UCSD-AML1 (cell line): ENCODE measurements at regions not wholly inside any gene's neighbourhood (a gene's known extent, or its start where the extent isn't known, plus 50 kb on each side); places are given as distances from the start of the nearest gene placed in this dataset.
"Not testable (repeated sequence)": the region's sequence is repeated elsewhere in the genome, so short reads cannot be mapped to it uniquely, and the experiment has no call there.

Source experiments
- DNase-seq: peaks from one replicate; lab custom pipeline; 2025; ENCODE audit not compliant: unreplicated experiment; lab: John Stamatoyannopoulos, UW

- DNase-seq, result no peak
These were observed 719.8 kb downstream of the SLITRK1 start for GRCh38 chr13:83162493-83162892.

- no peak for DNase-seq
These were observed 728.4 kb downstream of the SLITRK1 start for GRCh38 chr13:83153848-83154247.

DNA sequence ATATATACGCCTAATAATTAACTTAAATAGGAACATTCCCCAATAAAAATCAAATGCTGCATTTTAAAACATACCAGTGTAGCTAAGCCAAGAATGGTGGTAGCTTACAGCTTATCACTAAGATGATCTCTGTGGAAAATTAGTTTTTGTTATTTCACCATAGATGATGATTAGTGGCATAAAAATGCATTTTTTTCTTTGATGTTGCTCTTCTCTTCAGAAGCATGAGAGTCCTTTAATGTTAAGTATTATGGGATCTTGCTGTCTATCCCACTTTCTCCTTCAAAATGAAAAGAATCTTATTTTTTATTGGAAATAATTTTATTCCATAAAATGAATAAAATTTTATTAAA is 731.0 kb downstream of the SLITRK1 start:
- no peak for DNase-seq

DNA sequence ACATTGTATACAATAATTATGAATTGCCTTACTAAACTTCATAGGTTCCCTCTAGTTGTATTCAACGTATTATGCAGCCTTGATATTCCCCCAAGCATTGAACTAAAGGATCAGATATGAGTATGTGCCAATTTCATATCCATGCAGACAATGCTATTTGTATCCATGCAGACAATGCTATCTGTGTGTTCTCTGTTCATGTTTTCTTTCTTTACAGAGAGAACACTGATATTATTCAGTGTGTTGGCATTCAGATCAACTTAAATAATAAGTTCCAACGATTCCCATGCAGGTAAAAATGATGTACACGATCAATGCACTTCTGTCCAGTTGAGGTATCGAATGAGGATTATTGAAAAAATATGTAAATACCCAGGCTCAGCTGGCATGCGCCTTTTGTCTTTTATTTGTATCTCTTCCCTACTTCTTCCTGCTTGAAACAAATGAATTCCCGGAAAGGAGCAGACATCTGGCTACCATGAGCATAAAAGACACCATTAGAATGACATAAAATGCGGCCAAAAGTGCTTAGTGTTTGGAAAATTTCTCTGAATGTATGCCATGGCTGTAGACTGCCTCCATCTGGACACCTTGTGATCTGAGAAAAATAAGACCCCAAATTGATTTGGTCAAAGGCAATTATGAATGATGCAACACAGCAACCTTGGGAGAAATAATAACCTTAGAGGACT is 731.5 kb downstream of the SLITRK1 start:
- DNase-seq, result no peak

DNA sequence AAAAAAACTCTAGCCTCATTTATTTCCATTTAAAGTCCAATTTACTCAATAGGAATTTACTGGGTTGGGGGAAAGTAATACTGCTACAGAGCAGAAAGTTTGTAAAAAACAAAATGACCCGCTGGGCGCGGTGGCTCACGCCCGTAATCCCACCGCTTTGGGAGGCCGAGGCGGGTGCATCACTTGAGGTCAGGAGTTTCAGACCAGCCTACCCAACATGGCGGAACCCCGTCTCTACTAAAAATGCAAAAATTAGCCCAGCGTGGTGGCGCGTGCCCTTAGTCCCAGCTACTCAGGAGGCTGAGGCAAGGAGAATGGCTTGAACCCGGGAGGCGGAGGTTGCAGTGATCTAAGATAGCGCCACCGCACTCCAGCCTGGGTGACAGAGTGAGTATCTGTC is 745.6 kb downstream of the SLITRK1 start:
- no peak for DNase-seq

GRCh38 chr13:83125791-83126190 is 756.5 kb downstream of the SLITRK1 start:
- no peak for DNase-seq

- DNase-seq, result no peak
These were observed 760.4 kb downstream of the SLITRK1 start for GRCh38 chr13:83121896-83122295.

DNA sequence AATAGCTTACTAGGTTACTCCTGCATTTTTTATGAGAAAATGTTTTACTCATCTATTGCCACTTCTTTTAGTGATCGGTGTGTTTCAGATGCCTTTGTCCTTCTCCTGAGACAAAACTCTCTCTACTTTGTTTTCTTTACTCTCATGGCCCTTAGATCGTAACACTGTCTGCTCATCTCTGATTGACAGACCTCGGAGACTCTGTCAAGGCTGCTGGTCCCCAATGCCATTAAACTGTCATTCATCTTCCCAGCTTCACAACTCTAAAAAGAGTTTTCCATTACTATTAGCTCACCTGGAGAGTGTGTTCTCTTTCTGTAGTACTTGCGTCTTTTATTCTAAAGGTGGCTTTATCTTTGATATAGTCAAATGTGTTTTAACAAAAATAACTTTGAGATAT is 765.2 kb downstream of the SLITRK1 start:
- peak; percentile 0 for DNase-seq

DNA sequence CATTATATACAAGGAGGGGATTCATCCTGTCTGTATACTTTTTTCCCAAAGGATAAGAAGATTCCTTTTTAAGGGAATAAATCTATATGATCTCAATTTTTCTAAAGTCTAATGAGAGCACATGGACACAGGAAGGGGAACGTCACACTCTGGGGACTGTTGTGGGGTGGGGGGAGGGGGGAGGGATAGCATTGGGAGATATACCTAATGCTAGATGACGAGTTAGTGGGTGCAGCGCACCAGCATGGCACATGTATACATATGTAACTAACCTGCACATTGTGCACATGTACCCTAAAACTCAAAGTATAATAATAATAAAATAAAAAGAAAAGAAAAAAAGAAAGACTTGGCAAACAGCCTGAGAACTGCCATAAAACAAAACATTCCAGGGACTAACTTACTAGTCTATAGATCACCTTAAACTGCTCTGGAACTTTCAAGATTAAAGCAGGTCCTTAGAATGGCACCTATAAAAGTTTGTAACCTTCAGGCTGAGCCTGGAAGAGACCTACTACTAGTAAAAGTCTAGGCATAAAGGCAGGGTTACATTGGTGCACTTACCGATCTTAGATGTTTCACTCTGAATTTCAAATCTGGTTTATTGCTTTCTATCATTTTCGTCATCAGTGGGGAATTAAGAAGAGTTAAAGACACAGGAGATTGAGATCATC is 780.6 kb downstream of the SLITRK1 start:
- not testable (repeated sequence) for DNase-seq

DNA sequence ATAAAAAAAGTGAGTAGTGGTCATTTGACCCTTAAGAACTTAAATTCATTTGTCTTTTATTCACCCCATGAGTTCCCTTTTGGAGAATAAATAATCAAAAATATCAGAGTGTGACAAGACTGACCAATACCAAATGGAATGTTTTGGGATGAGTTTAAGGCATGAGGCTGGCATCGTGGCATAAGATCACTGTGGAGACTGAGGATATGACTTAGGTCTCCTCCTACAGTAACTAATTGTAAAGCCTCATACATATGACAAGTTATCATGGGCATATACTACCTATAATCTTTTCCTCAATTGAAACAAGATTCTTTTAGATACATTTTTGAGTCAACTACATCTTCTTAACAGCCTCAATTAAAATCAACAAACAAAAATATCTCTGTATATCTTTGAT is 782.0 kb downstream of the SLITRK1 start:
- DNase-seq, result no peak

- DNase-seq, result peak; percentile 1
These were observed 793.4 kb downstream of the SLITRK1 start for GRCh38 chr13:83088858-83089257.

DNA sequence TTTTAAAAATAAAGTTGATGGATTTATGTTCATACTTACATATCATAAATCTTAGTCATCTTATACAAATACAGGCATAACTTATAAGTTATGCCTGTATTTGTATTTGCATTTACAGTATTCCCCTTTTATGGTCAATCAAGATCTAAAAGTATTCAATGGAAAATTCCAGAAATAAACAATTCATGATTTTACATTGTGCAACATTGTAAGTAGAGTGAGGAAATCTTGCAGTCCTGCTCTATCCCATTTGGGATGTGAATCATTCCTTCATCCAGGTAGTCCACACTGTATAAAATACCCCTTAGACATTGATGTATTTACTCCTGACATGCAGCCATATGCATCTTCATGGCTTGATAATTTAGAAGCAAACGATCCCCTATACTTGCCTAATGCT is 795.3 kb downstream of the SLITRK1 start:
- no peak for DNase-seq

DNA sequence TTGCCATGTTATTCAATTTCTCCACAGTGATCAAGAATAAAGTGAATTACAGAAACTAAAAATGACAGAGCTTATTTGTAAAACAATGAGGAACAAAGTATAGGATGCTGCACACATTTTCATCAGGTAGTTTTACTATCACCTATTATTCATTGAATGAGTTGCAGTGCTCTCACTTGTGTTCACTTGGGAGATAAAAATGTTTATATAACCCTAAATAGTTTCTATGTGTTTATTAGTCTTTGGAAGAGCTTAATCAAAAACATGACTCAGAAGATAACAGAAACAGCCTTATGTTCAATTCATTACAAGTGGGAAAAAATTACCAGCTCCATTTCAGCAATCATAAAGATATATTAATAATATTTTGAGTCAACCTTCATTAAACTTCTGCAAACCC is 796.2 kb downstream of the SLITRK1 start:
- DNase-seq, result no peak

GRCh38 chr13:83085186-83085900 is 796.9 kb downstream of the SLITRK1 start:
- no peak for DNase-seq

- no peak for DNase-seq
These were observed 804.8 kb downstream of the SLITRK1 start for GRCh38 chr13:83077499-83077898.

GRCh38 chr13:83073930-83074329 is 808.3 kb downstream of the SLITRK1 start:
- not testable (repeated sequence) for DNase-seq

DNA sequence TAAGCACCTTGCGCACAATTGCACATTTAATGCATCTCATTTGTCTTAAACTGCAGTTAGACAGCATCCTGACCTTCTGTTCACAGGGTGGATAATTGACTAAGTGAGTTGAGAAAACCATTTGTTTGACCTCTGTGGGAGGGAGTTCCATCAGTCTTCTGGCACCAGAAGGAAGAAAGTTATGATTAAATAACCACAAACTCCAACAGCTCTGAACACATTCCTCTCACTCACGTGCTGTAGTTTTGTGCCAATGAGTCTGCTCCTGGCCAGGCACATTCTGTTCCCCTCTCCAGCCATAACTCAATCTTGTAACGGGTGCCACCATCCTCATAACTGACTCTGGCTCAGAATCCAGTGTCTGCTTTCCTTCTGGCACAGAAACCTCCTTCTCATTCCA is 817.2 kb downstream of the SLITRK1 start:
- no peak for DNase-seq

DNA sequence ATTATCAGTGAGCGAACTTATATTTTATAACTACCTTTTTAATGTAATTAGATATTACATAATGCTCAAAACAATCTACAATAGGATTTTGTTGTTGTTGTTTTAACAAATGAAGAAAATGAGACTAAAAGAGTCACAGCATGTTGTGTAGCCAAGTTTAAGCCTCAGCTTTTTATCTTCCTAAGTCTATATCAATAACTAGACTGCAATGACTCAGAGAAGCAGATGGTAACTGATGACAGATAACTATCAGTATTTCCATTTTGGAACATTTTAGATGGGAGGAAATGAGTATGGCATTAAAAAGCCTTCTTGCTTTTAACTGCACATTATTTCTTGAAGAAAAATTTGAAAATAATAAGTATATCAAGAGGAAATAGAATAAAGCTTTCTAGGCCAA is 825.2 kb downstream of the SLITRK1 start:
- no peak for DNase-seq

DNA sequence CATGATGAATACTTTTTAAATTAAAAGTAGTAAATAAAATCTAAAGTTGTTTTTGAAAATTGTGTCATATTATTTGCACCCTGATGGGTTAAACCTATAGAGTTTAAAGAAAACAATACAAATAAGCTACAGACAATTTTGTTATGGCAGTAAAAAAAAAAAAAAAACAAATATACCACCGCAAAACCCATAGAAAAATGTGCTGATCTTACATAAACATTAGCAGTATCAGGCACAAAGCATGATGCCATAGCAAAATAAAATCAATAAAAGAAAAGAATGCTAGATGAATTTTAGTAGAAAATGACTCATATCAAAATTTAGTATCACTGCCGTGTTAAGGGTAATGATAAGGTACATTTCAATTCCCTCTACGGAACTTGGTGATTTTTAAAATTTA is 826.0 kb downstream of the SLITRK1 start:
- DNase-seq, result no peak

- no peak for DNase-seq
These were observed 833.9 kb downstream of the SLITRK1 start for GRCh38 chr13:83048419-83048818.

GRCh38 chr13:83024955-83025594 is 857.2 kb downstream of the SLITRK1 start:
- no peak for DNase-seq

GRCh38 chr13:83024232-83024631 is 858.0 kb downstream of the SLITRK1 start:
- DNase-seq, result no peak
